ENCODE measurements at regions not wholly inside any gene's neighbourhood (a gene's known extent, or its start where the extent isn't known, plus 50 kb on each side); places are given as distances from the start of the nearest gene placed in this dataset.
"Not testable (repeated sequence)": the region's sequence is repeated elsewhere in the genome, so short reads cannot be mapped to it uniquely, and the experiment has no call there.

DNA sequence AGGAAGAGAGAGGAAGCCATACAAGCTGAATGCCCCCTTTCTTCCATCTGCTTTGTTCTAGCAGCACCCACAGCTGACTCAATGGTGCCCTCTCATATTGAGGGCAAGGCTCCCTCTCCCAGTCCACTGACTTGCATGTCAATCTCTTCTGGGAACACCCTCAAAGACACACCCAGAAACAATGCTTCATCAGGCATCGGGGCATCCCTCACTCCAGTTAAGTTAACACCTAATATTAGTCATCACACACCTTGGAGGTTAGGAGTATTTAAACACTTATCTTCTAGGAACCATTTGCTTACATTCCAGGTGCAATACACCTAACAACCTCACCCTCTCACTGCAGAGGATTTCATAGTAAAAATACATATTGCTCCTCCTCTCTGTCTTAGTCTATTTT, 993.5 kb upstream of the DDX18 start:
- H3K36me3 ChIP-seq (ENCODE audit: control insufficient read depth in 2 of 2, extremely low read depth in 1 of 2, insufficient read depth in 2 of 2, low read length in 2 of 2), result no peaks in the 10 kb centered on the region
- H3K79me2 ChIP-seq (ENCODE audit: control insufficient read depth, insufficient read depth, low read length), result no peaks in the 10 kb centered on the region
- dilution Hi-C loops (cut with MboI; ENCODE audit: extremely low pct_ligation_motif_present, low sequenced_read_pairs) (no loop called here), intact Hi-C loops (cut with micrococcal nuclease) (no loop called here)
- no peak overlapping the region for H2AFZ ChIP-seq (ENCODE audit: low read depth, low read length)
- peaks cover 4% of the 10 kb centered on the region for H3K9me3 ChIP-seq (replicated peaks; ENCODE audit: control insufficient read depth, insufficient read depth, low read length)
- ChIA-PET POLR2A (no interaction called here), CTCF (no interaction called here)
- no peaks in the 10 kb centered on the region for H3K9me1 ChIP-seq (replicated peaks; ENCODE audit: control insufficient read depth, extremely low read depth, insufficient read depth, low read length)
- TF ChIP-seq POLR2A (IDR thresholded peaks at IDR 0.05; ENCODE audit: low read depth, low read length) (no peak), FOS (IDR thresholded peaks at IDR 0.05; ENCODE audit: borderline replicate concordance, insufficient read depth, low read length) (no peak), POLR2AphosphoS5 (IDR thresholded peaks at IDR 0.05; ENCODE audit: insufficient read depth, low read depth, low read length) (no peak), JUN (IDR thresholded peaks at IDR 0.05; ENCODE audit: borderline replicate concordance, insufficient read depth, insufficient read length, low read depth) (no peak), EZH2 (IDR thresholded peaks at IDR 0.05; ENCODE audit: borderline replicate concordance, low read depth, low read length, severe bottlenecking) (no peak), GATA2 (IDR thresholded peaks at IDR 0.05; ENCODE audit: insufficient read depth, insufficient read length, low read depth, low read length) (no peak), MYC (IDR thresholded peaks at IDR 0.05; ENCODE audit: low read depth, low read length) (no peak)
- TF ChIP-seq, protein P1, sequence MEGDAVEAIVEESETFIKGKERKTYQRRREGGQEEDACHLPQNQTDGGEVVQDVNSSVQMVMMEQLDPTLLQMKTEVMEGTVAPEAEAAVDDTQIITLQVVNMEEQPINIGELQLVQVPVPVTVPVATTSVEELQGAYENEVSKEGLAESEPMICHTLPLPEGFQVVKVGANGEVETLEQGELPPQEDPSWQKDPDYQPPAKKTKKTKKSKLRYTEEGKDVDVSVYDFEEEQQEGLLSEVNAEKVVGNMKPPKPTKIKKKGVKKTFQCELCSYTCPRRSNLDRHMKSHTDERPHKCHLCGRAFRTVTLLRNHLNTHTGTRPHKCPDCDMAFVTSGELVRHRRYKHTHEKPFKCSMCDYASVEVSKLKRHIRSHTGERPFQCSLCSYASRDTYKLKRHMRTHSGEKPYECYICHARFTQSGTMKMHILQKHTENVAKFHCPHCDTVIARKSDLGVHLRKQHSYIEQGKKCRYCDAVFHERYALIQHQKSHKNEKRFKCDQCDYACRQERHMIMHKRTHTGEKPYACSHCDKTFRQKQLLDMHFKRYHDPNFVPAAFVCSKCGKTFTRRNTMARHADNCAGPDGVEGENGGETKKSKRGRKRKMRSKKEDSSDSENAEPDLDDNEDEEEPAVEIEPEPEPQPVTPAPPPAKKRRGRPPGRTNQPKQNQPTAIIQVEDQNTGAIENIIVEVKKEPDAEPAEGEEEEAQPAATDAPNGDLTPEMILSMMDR (IDR thresholded peaks at IDR 0.05; ENCODE audit: extremely low read depth in 1 of 2, insufficient read depth in 1 of 2, low read depth in 1 of 2, low read length in 2 of 2), result no peak
- TF ChIP-seq, protein P2, sequence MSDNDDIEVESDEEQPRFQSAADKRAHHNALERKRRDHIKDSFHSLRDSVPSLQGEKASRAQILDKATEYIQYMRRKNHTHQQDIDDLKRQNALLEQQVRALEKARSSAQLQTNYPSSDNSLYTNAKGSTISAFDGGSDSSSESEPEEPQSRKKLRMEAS (IDR thresholded peaks at IDR 0.05; ENCODE audit: insufficient read depth, insufficient read length), result no peak
- DNase-seq (ENCODE audit: low read depth, low spot score), result no peak
- no peaks in the 10 kb centered on the region for H4K20me1 ChIP-seq (replicated peaks; ENCODE audit: control insufficient read depth, extremely low read depth, insufficient read depth, low read length)
- H3K4me2 ChIP-seq (ENCODE audit: insufficient read depth, low read length), result no peak overlapping the region
- no peak for FAIRE-seq
- no peaks in the 10 kb centered on the region for H3K4me1 ChIP-seq (ENCODE audit: control insufficient read depth, extremely low read depth, insufficient read depth, low read length)
- H3K9ac ChIP-seq (replicated peaks; ENCODE audit: extremely low read depth, insufficient read depth, low read length), result no peak overlapping the region
- no TSS peak for BruUV-seq (replicated peaks)
- H3K4me3 ChIP-seq (replicated peaks in 1 of 3; ENCODE audit: insufficient read depth in 1 of 3, low read depth in 1 of 3, low read length in 3 of 3), result no peak overlapping the region
- H3K27me3 ChIP-seq (ENCODE audit: control insufficient read depth in 2 of 2, insufficient read depth in 2 of 2, low read length in 2 of 2), result no peaks in the 10 kb centered on the region
- no peak overlapping the region for H3K27ac ChIP-seq (ENCODE audit: insufficient read depth, low read depth, low read length)

DNA sequence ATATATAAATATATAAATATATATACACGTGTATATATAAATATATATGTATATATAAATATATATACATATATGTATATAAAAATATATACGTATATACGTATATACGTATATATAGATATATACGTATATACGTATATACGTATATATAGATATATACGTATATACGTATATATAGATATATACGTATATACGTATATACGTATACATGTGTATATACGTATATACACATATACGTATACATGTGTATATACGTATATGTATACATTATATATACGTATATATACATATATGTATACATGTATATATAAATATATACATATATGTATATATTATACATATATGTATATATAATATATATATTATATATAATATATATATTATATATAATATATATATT, 984.9 kb upstream of the DDX18 start:
- H3K27me3 ChIP-seq (ENCODE audit: control insufficient read depth in 2 of 2, insufficient read depth in 2 of 2, low read length in 2 of 2); H3K79me2 ChIP-seq (ENCODE audit: control insufficient read depth, insufficient read depth, low read length); POLR2A ChIA-PET; H3K9me1 ChIP-seq (replicated peaks; ENCODE audit: control insufficient read depth, extremely low read depth, insufficient read depth, low read length); dilution Hi-C loops (cut with MboI; ENCODE audit: extremely low pct_ligation_motif_present, low sequenced_read_pairs); H4K20me1 ChIP-seq (replicated peaks; ENCODE audit: control insufficient read depth, extremely low read depth, insufficient read depth, low read length); H2AFZ ChIP-seq (ENCODE audit: low read depth, low read length); H3K27ac ChIP-seq (ENCODE audit: insufficient read depth, low read depth, low read length); FAIRE-seq; H3K4me3 ChIP-seq (replicated peaks in 1 of 3; ENCODE audit: insufficient read depth in 1 of 3, low read depth in 1 of 3, low read length in 3 of 3); BruUV-seq (replicated peaks); DNase-seq (ENCODE audit: low read depth, low spot score); intact Hi-C loops (cut with micrococcal nuclease); H3K4me2 ChIP-seq (ENCODE audit: insufficient read depth, low read length); CTCF ChIA-PET; H3K36me3 ChIP-seq (ENCODE audit: control insufficient read depth in 2 of 2, extremely low read depth in 1 of 2, insufficient read depth in 2 of 2, low read length in 2 of 2); H3K4me1 ChIP-seq (ENCODE audit: control insufficient read depth, extremely low read depth, insufficient read depth, low read length); H3K9ac ChIP-seq (replicated peaks; ENCODE audit: extremely low read depth, insufficient read depth, low read length); H3K9me3 ChIP-seq (replicated peaks; ENCODE audit: control insufficient read depth, insufficient read depth, low read length): not testable (repeated sequence)
